Activated naive CD8-positive, alpha-beta T cell treated with anti-CD3 and anti-CD28 coated beads, Interleukin-2, amount 10 ng/mL, durations not matched to agents 7 days and 5 days (primary cell): ENCODE measurements at regions not wholly inside any gene's neighbourhood (a gene's known extent, or its start where the extent isn't known, plus 50 kb on each side); places are given as distances from the start of the nearest gene placed in this dataset.
"Not testable (repeated sequence)": the region's sequence is repeated elsewhere in the genome, so short reads cannot be mapped to it uniquely, and the experiment has no call there.

Source experiments
- ATAC-seq: fragments of 150-1000 bp; cut with Tn5 transposase; one replicate; pipeline ENCODE4 v1.10.0; 2021; ENCODE audit warnings: low read depth, moderate library complexity
- POLR2A ChIA-PET: fragments of 350-600 bp; sonication (Branson Sonifier 250); formaldehyde crosslinking; loops from one replicate; lab custom pipeline; 2021; ENCODE audit warnings: antibody characterized with exemption; lab: Charles Lee
- DNase-seq: peaks from one replicate; pipeline ENCODE4 v3.0.0; 2021
- H3K27ac Mint-ChIP-seq: one replicate; pipeline ENCODE4 v1.8.0; 2022; ENCODE audit warnings: mild to moderate bottlenecking, mixed read lengths
- H3K27me3 Mint-ChIP-seq: one replicate; pipeline ENCODE4 v1.8.0; 2022; ENCODE audit warnings: mild to moderate bottlenecking, moderate library complexity, mixed read lengths
- H3K36me3 Mint-ChIP-seq: one replicate; pipeline ENCODE4 v1.8.0; 2021; ENCODE audit warnings: mild to moderate bottlenecking, mixed read lengths
- H3K4me1 Mint-ChIP-seq: one replicate; pipeline ENCODE4 v1.8.0; 2021; ENCODE audit warnings: mixed read lengths
- H3K4me3 Mint-ChIP-seq: one replicate; pipeline ENCODE4 v1.8.0; 2022; ENCODE audit warnings: mild to moderate bottlenecking, moderate library complexity, mixed read lengths
- H3K9me3 Mint-ChIP-seq: one replicate; pipeline ENCODE4 v1.8.0; 2021; ENCODE audit warnings: mixed read lengths

DNA sequence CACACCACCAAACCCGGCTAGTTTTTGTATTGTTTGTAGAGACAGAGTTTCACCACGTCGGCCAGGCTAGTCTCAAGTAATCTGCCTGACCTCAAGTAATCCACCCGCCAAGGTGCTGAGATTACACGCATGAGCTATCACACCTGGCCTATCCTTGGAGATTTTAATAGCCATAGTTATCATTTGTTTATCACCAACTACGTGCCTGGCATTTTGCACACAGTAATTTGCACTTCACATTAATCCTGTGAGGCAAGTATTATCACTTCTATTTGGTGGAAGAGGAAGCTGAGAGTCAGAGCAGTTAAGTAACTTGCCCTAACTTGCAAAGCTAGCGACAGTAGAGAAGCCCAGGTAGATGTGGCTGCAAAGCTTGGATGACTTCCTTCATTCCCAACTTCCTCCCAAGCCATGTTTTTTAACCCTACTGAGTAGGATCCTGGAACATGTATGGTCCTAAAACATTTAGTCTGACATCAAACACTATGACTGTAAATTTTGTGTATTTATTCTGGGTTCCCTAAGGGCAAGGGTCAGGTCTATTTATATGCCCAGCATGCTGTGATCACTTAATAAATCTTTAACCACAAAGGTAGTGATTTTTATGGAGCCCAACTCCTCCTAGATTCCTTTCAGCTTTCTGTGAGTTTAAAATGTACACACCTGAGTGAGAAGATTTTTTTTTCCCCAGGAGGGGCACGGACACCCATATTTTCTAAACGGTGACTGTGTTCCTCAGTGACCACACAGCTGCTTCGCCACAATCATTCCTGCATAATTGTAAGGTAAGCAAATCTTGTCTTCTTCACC, 100.2 kb upstream of the RAI14 start:
- H3K4me1 Mint-ChIP-seq, result no peaks in the 10 kb centered on the region
- no peak for ATAC-seq
- no peak for DNase-seq
- no peaks in the 10 kb centered on the region for H3K27me3 Mint-ChIP-seq
- POLR2A ChIA-PET, result no interaction called here
- no peaks in the 10 kb centered on the region for H3K9me3 Mint-ChIP-seq
- no peaks in the 10 kb centered on the region for H3K36me3 Mint-ChIP-seq
- no peak overlapping the region for H3K4me3 Mint-ChIP-seq
- H3K27ac Mint-ChIP-seq, result no peak overlapping the region

DNA sequence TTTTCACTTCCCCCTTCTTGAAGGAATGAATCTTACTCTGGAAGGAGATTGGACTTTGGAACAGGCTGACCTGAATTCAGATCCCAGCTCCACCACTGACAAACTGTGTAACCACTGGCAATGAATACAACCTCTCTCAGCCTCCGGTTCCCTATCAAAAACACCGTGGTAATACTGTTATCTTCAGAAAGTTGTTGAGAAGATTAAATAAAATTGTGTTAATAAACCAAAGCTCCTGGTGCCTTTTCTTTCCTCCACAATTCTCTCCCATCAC, 99.7 kb upstream of the RAI14 start:
- Mint-ChIP-seq H3K9me3 (no peaks in the 10 kb centered on the region), H3K27me3 (no peaks in the 10 kb centered on the region), H3K27ac (no peak overlapping the region), H3K4me1 (no peaks in the 10 kb centered on the region), H3K36me3 (no peaks in the 10 kb centered on the region), H3K4me3 (no peak overlapping the region)
- DNase-seq, result no peak
- ATAC-seq, result no peak
- POLR2A ChIA-PET, result no interaction called here

DNA sequence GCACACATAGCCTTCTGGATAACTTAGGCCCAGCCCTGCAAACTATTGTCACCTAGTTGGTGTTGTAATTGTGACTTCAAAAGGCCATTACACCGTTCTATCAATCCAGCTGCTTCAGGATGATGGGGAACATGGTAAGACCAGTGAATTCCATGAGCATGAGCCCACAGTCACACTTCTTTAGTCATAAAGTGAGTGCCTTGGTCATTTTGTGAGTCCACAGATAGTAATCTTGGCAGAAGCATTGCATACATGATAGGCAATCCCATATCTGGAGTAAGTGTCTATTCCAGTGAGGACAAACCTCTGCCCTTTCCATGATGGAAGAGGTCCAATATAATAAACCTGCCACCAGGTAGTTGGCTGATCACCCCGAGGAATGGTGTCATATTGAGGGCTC, 94.5 kb upstream of the RAI14 start:
- H3K4me1 Mint-ChIP-seq, H3K4me3 Mint-ChIP-seq, H3K36me3 Mint-ChIP-seq, H3K27me3 Mint-ChIP-seq, POLR2A ChIA-PET, H3K27ac Mint-ChIP-seq, ATAC-seq, DNase-seq, H3K9me3 Mint-ChIP-seq: not testable (repeated sequence)

- DNase-seq (no peak), ATAC-seq (no peak)
- no peaks in the 10 kb centered on the region for H3K4me1 Mint-ChIP-seq
- H3K36me3 Mint-ChIP-seq, result no peaks in the 10 kb centered on the region
- POLR2A ChIA-PET, result no interaction called here
- H3K27me3 Mint-ChIP-seq, result no peaks in the 10 kb centered on the region
- no peak overlapping the region for H3K27ac Mint-ChIP-seq
- no peaks in the 10 kb centered on the region for H3K9me3 Mint-ChIP-seq
- no peak overlapping the region for H3K4me3 Mint-ChIP-seq
These were observed 93.3 kb upstream of the RAI14 start for GRCh38 chr5:34562791-34563190.

GRCh38 chr5:34563269-34563668, 92.9 kb upstream of the RAI14 start:
- H3K4me3 Mint-ChIP-seq, result no peak overlapping the region
- DNase-seq (no peak), ATAC-seq (no peak)
- H3K9me3 Mint-ChIP-seq, result no peaks in the 10 kb centered on the region
- no peaks in the 10 kb centered on the region for H3K36me3 Mint-ChIP-seq
- no peaks in the 10 kb centered on the region for H3K27me3 Mint-ChIP-seq
- POLR2A ChIA-PET, result no interaction called here
- H3K27ac Mint-ChIP-seq, result no peak overlapping the region
- H3K4me1 Mint-ChIP-seq, result no peaks in the 10 kb centered on the region

DNA sequence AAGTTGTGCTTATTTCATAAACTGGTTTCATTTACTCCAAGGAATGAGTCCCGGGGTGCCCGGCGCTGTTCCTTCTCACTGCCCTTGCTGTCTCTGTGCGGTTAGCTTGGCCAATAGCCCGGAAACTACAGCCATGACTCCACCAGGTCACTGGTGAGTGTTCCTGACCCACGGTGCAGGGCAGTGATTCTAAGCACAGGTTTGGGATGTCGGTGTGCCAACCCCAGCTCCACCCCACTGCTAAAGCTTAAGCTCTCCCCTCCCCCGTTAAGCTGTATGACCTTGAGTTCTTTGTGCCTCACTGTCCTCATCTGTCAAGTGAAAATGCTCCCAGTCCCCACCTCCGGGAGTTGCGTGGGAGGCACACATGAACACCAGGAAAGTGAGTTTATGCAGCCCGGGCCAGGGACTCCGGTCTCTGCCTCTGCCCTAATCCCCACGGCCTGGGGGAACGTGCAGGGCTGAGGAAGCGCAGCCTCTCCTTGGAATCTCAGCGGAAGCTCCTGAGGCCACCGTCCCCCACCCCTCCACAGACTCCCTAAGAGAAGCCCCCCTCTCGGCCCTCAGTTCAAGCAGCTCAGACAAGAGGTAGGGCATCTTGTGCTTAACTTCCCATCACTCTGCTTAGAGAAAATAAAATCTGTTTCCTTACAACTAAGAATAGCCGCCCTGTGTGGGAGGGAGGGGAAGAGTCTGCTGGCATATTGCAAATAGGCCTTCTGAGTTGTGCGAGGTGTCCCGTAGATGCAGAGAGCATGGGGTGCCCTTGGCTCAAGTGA, 92.0 kb upstream of the RAI14 start:
- Mint-ChIP-seq H3K9me3 (no peaks in the 10 kb centered on the region), H3K4me1 (no peaks in the 10 kb centered on the region), H3K27me3 (peaks cover 2% of the 10 kb centered on the region), H3K27ac (no peak overlapping the region), H3K4me3 (no peak overlapping the region), H3K36me3 (no peaks in the 10 kb centered on the region)
- DNase-seq (no peak), ATAC-seq (no peak)
- POLR2A ChIA-PET, result no interaction called here

DNA sequence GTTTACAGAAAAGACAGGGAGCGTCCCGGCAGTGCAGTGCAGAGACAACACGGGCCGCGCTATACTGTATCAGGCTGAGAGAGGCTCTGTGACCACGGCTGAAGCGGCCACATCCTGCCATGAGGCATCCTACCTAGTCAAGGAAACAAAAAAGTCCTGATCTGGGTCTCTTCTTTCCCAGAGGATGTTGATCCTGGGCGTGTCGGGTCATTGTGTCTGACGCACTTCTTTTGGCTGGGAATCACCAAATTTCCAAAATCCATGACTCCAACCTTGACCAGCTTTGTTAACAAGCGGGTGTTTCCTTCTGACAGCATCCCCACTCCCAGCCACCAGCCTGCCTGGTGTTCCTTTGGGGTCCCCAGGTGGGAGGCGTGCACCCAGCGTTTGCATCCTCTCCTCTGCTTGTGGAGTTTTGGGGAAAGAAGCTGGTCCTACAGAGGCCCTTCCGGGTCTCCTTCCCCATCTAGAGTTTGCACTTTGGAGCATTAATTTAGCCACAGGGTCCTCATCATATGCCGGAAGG, 91.4 kb upstream of the RAI14 start:
- H3K36me3 Mint-ChIP-seq, result no peaks in the 10 kb centered on the region
- H3K4me1 Mint-ChIP-seq, result no peaks in the 10 kb centered on the region
- H3K9me3 Mint-ChIP-seq, result no peaks in the 10 kb centered on the region
- ATAC-seq, result no peak
- peaks cover 2% of the 10 kb centered on the region for H3K27me3 Mint-ChIP-seq
- H3K4me3 Mint-ChIP-seq, result no peak overlapping the region
- POLR2A ChIA-PET, result no interaction called here
- no peak overlapping the region for H3K27ac Mint-ChIP-seq
- no peak for DNase-seq

DNA sequence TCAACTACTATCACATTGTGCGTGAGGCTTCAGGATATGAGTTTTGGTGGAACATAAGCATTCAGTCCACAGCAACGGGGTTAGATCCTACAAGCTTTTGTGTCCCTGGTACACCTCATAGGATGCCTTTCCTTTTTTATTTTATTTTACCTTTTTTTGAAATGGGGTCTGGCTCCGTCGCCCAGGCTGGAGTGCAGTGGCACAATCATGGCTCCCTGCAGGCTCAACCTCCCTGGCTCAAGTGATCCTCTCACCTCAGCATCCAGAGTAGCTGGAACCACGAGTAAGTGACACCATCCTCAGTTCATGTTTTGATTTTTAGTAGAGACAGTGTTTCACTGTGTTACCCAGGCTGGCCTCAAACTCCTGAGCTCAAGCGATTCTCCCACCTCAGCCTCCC, 86.0 kb upstream of the RAI14 start:
- no peak overlapping the region for H3K4me3 Mint-ChIP-seq
- no peaks in the 10 kb centered on the region for H3K4me1 Mint-ChIP-seq
- POLR2A ChIA-PET, result no interaction called here
- ATAC-seq, result no peak
- no peaks in the 10 kb centered on the region for H3K9me3 Mint-ChIP-seq
- H3K36me3 Mint-ChIP-seq, result no peaks in the 10 kb centered on the region
- no peak for DNase-seq
- H3K27ac Mint-ChIP-seq, result no peak overlapping the region
- H3K27me3 Mint-ChIP-seq, result peaks cover 2% of the 10 kb centered on the region

DNA sequence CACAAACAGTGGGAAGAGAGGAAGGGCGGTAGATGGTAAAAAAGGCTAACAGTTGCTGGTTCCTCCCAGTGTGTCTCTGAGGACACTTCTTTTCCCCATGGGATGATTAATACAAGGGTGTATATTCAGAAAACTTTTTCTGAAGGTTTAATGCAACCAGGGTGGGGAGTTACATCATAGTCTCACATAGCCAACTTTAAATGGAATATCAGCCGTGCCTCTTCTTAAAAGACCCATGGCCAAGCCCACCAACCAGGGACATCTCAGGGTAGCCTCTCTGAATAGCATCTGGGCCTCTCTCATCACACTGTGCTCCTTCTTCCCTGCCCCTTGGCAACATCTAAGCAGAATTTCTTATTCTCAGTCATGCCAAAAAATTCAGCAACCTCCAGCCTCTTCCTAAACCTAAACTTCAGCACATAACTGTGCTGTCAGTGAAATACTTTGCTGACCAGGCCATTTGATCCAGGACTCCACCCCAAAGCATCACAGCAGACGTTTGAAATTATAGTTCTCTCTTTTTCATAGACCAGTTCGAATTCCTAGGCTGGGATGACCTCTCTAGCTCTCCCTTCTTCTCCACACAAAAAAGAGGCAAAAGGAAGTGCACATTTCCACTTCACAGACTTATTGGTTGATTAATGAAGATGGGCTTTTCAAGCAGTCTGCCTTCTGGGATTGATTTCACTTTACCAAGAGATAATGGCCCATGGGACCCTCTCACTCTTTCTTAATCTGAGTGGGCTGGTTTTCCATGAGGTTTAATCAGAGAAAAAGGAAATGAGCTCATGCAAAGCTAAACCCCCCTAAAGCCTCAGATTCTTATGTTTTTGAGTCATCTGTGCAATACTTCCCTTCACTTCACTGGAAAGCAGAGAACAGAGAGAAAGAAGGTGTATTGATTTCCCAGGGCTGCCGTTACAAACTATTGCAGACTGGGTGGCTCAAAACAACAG, 85.1 kb upstream of the RAI14 start:
- Mint-ChIP-seq H3K9me3 (no peaks in the 10 kb centered on the region), H3K4me3 (no peak overlapping the region), H3K4me1 (no peaks in the 10 kb centered on the region), H3K27ac (no peak overlapping the region), H3K36me3 (no peaks in the 10 kb centered on the region), H3K27me3 (peaks cover 2% of the 10 kb centered on the region)
- ATAC-seq (no peak), DNase-seq (no peak)
- POLR2A ChIA-PET, result no interaction called here

GRCh38 chr5:34571677-34572041, 84.5 kb upstream of the RAI14 start:
- Mint-ChIP-seq H3K36me3 (no peaks in the 10 kb centered on the region), H3K4me3 (no peak overlapping the region), H3K27me3 (peaks cover 4% of the 10 kb centered on the region), H3K9me3 (no peaks in the 10 kb centered on the region), H3K4me1 (no peaks in the 10 kb centered on the region), H3K27ac (no peak overlapping the region)
- ATAC-seq (no peak), DNase-seq (no peak)
- POLR2A ChIA-PET, result no interaction called here

GRCh38 chr5:34574936-34575467, 81.1 kb upstream of the RAI14 start:
- POLR2A ChIA-PET, result no interaction called here
- peaks cover 3% of the 10 kb centered on the region for H3K9me3 Mint-ChIP-seq
- ATAC-seq, result no peak
- H3K36me3 Mint-ChIP-seq, result no peaks in the 10 kb centered on the region
- H3K27me3 Mint-ChIP-seq, result peaks cover 3% of the 10 kb centered on the region
- DNase-seq, result no peak
- H3K4me1 Mint-ChIP-seq, result no peaks in the 10 kb centered on the region
- H3K27ac Mint-ChIP-seq, result no peak overlapping the region
- H3K4me3 Mint-ChIP-seq, result no peak overlapping the region

DNA sequence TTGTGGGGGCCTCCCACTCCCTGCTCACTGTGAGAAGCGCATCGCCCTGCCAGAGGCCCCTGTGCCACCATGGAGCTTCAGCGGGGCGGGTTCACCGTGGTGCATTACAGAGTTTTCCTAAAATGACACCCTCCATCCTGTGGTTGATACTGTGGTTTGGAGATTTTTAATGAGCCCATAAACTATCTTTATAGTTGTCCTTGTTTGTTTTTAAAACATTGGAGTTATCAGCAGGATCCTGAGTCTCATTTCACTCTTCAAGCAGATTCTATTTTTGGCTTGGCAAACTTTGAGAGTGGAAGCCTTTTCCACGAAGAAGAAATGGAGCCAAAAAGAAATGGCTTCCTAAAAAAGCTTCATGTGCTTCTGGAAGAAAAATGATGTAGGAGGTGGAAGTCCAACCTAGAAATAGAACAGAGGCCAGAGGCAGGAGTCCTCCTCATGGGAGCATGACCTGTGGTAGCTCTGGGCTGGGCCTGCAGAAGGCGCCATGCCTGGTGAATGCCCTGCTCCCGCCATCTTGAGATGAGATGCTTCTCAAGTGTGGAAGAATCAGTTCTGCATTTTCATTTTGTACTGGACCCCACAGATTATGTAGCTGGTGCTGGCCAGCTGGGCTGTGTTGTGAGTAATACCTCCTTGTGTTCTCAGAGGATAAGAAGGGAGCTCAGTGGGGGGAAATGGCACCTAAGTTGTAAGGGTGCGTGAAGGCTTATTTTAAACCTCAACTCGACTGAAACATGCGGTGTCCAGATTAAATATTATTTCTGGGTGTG, 79.0 kb upstream of the RAI14 start:
- Mint-ChIP-seq H3K36me3 (no peaks in the 10 kb centered on the region), H3K27ac (no peak overlapping the region), H3K27me3 (peaks cover 3% of the 10 kb centered on the region), H3K4me1 (no peaks in the 10 kb centered on the region), H3K4me3 (no peak overlapping the region), H3K9me3 (peaks cover 3% of the 10 kb centered on the region)
- no peak for DNase-seq
- POLR2A ChIA-PET, result no interaction called here
- ATAC-seq, result no peak

DNA sequence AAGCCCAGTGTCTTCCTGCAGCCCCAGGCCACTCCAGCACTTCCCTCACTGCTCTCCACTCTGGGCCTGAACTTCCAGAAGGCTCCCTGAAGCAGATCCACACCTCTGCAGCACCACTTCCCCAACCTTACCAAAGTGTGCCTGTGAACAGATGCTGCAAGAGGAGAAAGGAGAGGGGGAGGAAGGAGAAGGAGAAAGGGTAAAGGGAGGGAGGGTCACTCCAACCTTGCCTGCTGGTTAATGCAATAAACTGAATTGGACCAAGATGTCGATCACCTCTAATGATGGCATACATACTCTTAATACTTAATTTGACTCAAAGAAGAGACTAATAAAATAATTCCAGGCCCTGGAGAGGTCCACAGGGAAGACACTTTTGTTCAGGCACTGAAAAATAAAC, 77.2 kb upstream of the RAI14 start:
- ATAC-seq, result no peak
- H3K27me3 Mint-ChIP-seq, result peaks cover 3% of the 10 kb centered on the region
- peaks cover 1% of the 10 kb centered on the region for H3K4me1 Mint-ChIP-seq
- POLR2A ChIA-PET, result no interaction called here
- H3K27ac Mint-ChIP-seq, result no peak overlapping the region
- no peak overlapping the region for H3K4me3 Mint-ChIP-seq
- peaks cover 3% of the 10 kb centered on the region for H3K9me3 Mint-ChIP-seq
- no peak for DNase-seq
- no peaks in the 10 kb centered on the region for H3K36me3 Mint-ChIP-seq
